ENCODE measurements at regions not wholly inside any gene's neighbourhood (a gene's known extent, or its start where the extent isn't known, plus 50 kb on each side); places are given as distances from the start of the nearest gene placed in this dataset.
"Not testable (repeated sequence)": the region's sequence is repeated elsewhere in the genome, so short reads cannot be mapped to it uniquely, and the experiment has no call there.

DNA sequence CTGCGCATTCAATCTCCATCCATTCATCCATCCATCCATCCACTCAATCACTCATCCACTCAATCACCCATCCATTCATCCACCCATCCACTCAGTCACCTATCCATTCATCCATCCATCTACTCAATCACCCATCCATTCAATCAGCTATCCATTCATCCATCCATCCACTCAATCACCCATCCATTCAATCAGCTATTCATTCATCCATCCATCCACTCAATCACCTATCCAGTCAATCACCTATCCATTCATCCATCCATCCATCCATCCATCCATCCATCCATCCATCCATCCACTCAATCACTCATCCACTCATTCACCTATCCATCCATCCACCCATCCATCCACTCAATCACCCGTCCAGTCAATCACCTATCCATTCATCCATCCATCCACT lies 115.4 kb upstream of the ZBTB40 start:
- TF ChIP-seq, protein P1, sequence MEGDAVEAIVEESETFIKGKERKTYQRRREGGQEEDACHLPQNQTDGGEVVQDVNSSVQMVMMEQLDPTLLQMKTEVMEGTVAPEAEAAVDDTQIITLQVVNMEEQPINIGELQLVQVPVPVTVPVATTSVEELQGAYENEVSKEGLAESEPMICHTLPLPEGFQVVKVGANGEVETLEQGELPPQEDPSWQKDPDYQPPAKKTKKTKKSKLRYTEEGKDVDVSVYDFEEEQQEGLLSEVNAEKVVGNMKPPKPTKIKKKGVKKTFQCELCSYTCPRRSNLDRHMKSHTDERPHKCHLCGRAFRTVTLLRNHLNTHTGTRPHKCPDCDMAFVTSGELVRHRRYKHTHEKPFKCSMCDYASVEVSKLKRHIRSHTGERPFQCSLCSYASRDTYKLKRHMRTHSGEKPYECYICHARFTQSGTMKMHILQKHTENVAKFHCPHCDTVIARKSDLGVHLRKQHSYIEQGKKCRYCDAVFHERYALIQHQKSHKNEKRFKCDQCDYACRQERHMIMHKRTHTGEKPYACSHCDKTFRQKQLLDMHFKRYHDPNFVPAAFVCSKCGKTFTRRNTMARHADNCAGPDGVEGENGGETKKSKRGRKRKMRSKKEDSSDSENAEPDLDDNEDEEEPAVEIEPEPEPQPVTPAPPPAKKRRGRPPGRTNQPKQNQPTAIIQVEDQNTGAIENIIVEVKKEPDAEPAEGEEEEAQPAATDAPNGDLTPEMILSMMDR (IDR thresholded peaks at IDR 0.05): not testable (repeated sequence)
- not testable (repeated sequence) for TF ChIP-seq POLR2A (IDR thresholded peaks at IDR 0.05)

Data from uterus (tissue), 2 donors.